GM21825 (cell line): ENCODE measurements at regions not wholly inside any gene's neighbourhood (a gene's known extent, or its start where the extent isn't known, plus 50 kb on each side); places are given as distances from the start of the nearest gene placed in this dataset.
A peak's percentile ranks its signal among the peaks of the same experiment; 100 is the strongest.

Experiments used
- ATAC-seq: cut with Tn5 transposase; IDR thresholded peaks from one replicate; pipeline ENCODE4 v1.9.1; 2021; ENCODE audit warnings: mild to moderate bottlenecking, moderate library complexity; ENCODE audit not compliant: unreplicated experiment

- ATAC-seq = no peak
Measured at GRCh38 chr12:58357511-58357910, 416.1 kb downstream of the ATP23 start.

GRCh38 chr12:58358369-58358768, 417.0 kb downstream of the ATP23 start:
- no peak for ATAC-seq

GRCh38 chr12:58359084-58359483, 417.7 kb downstream of the ATP23 start:
- no peak for ATAC-seq

GRCh38 chr12:58361056-58361455, 419.7 kb downstream of the ATP23 start:
- no peak for ATAC-seq

GRCh38 chr12:58363971-58364370, 422.6 kb downstream of the ATP23 start:
- no peak for ATAC-seq

GRCh38 chr12:58364389-58365086, 423.2 kb downstream of the ATP23 start:
- no peak for ATAC-seq

GRCh38 chr12:58365087-58365390, 423.7 kb downstream of the ATP23 start:
- no peak for ATAC-seq

- ATAC-seq = no peak
Measured at GRCh38 chr12:58367041-58367440, 425.7 kb downstream of the ATP23 start.

- ATAC-seq = no peak
Measured at GRCh38 chr12:58368001-58368400, 426.6 kb downstream of the ATP23 start.

GRCh38 chr12:58369576-58369975, 428.2 kb downstream of the ATP23 start:
- no peak for ATAC-seq

GRCh38 chr12:58372298-58372697, 430.9 kb downstream of the ATP23 start:
- ATAC-seq = peak; percentile 91

- no peak for ATAC-seq
Measured at GRCh38 chr12:58378028-58378427, 436.7 kb downstream of the ATP23 start.

- no peak for ATAC-seq
Measured at GRCh38 chr12:58381546-58381945, 440.2 kb downstream of the ATP23 start.

- ATAC-seq = no peak
Measured at GRCh38 chr12:58384196-58384595, 442.8 kb downstream of the ATP23 start.

GRCh38 chr12:58386136-58386535, 444.8 kb downstream of the ATP23 start:
- ATAC-seq = no peak

GRCh38 chr12:58387199-58387598, 445.8 kb downstream of the ATP23 start:
- ATAC-seq = no peak

- ATAC-seq = no peak
Measured at GRCh38 chr12:58388261-58388660, 446.9 kb downstream of the ATP23 start.

- no peak for ATAC-seq
Measured at GRCh38 chr12:58393152-58393551, 451.8 kb downstream of the ATP23 start.

GRCh38 chr12:58395056-58395455, 453.7 kb downstream of the ATP23 start:
- no peak for ATAC-seq

- ATAC-seq = no peak
Measured at GRCh38 chr12:58395470-58395869, 454.1 kb downstream of the ATP23 start.

GRCh38 chr12:58396239-58396638, 454.9 kb downstream of the ATP23 start:
- no peak for ATAC-seq

GRCh38 chr12:58405363-58405762, 464.0 kb downstream of the ATP23 start:
- ATAC-seq = no peak

- no peak for ATAC-seq
Measured at GRCh38 chr12:58408516-58408915, 467.1 kb downstream of the ATP23 start.
